Medulla oblongata (tissue), 1 donor: ENCODE measurements at regions not wholly inside any gene's neighbourhood (a gene's known extent, or its start where the extent isn't known, plus 50 kb on each side); places are given as distances from the start of the nearest gene placed in this dataset.

Experiments used
- DNase-seq: peaks from one replicate; pipeline ENCODE4 v3.0.0-alpha.2; 2015; ENCODE audit errors: extremely low spot score

DNA sequence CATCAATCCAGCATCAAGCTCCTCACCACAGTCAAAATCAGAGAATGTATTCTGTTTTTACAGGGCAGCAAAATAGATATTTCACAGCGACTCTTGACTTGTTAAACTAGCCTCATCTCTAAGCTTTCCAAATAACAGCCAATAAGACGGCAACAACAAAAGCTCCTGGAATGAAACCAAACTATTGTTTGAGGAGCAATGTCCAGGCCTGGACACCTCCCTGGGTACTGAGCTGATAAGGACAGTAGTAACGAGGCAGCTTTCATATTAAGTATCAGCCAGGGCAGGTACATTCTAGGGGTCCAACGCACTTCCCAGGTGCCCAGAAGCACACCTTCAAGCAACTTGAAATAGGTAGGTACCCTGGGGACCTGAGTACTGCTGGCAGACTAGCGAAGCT, 260.3 kb downstream of the ENC1 start:
- no peak for DNase-seq

DNA sequence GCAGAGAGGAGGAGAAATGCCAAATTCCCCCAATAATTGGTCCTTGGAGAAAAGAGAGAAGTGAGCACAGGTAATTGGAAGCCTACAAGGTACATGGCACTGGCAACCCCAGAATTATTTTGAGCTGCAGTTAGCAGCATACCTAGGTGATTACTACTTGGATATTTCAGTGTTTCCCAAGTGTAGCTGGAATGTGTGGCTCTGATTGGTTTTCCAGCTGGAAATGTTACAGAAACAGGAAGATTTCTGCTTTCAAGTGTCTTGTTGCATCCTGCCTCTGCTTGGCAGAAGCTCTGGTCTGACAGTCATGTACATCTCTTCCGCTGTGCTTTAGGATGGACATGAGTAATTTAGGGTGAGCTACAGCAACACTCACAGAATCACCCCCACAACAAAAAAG, 262.1 kb downstream of the ENC1 start:
- no peak for DNase-seq

- DNase-seq: no peak
Measured at GRCh38 chr5:74376187-74376586, 264.3 kb downstream of the ENC1 start.

- DNase-seq: no peak
Measured at GRCh38 chr5:74375271-74375670, 265.3 kb downstream of the ENC1 start.

DNA sequence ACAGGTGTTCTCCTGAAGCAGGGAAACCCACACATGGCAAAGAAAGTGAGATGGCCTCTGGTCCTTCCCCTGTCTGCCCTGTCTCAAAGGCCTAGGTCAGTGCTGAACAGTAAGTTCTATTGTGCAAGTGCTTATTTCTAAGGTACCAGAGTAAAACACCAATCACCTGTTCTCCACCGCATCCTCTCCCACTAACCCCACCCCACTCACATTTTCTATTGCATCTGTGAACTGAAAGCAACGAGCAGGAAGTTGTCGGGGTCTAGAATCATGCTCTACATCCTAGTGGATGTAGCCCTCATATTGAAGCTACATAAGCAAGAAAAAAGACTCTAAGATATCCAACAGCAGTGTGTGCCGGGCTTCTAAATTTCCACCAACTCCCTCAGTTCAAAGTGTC, 265.9 kb downstream of the ENC1 start:
- no peak for DNase-seq

- DNase-seq: no peak
Measured at GRCh38 chr5:74373076-74373475, 267.5 kb downstream of the ENC1 start.

DNA sequence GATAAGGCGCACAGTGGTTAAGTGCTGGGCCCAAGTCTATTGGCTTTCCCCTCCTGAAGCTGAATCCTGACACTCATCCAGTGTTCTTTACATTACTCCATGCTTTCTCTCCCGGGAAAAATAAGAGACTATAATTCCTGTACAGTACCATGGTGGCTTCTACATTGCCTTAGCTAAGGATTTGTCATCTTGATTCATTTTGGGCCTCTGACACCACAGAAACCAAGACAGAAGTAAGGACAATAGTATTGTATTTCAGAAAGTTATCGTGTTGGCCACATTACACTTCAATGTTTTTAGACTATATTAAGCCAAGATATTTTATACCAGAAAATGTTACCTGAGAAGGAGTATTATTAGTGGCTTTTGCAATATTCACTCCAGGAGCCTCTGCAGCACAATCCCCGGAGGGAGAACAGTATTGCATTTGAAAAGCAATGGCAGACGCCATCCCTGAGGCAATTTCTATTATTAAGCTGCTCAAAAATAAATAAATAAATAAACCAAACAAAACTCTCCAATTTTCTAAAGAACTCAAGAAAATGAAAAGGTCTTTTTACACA, 267.9 kb downstream of the ENC1 start:
- DNase-seq: no peak

DNA sequence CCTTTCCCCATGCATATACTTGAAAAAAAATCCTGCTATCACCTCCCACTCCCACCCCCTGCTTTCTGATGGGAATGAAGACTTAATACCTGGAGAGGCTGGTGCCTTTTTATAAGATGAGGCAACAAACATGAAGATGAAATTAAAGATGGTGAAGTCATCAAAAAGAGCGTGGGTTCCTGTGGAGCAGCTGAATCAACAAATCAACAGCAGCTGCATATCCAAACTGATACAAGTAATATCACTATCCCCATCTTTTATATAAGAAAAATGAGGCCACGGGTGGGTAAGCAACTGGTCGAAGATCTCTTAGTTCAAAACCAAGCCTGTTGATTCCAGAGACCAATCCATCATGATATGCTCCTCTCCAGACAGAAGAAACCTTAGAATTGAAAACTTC, 268.5 kb downstream of the ENC1 start:
- no peak for DNase-seq

- no peak for DNase-seq
Measured at GRCh38 chr5:74371621-74372020, 268.9 kb downstream of the ENC1 start.

DNA sequence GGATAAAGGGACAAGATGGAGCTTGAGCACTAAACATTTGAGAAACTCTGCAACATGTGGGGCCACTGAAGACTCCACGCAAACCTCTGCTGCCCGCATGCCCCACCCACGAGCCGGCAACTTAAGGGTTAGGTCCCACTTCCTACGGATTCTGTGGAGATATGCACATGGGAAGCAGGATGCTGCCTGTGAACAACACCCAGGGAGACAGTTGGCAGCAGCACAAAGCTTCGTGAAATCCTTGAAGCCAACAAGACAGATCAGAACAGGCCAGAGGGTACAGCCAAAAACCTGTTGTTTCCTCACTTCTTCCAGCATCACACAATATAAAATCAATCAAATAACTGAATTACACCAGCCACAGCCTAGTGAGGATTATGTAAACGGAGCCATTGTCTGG, 270.4 kb downstream of the ENC1 start:
- DNase-seq: no peak

GRCh38 chr5:74369173-74369572, 271.4 kb downstream of the ENC1 start:
- DNase-seq: no peak

GRCh38 chr5:74367934-74368333, 272.6 kb downstream of the ENC1 start:
- DNase-seq: no peak

DNA sequence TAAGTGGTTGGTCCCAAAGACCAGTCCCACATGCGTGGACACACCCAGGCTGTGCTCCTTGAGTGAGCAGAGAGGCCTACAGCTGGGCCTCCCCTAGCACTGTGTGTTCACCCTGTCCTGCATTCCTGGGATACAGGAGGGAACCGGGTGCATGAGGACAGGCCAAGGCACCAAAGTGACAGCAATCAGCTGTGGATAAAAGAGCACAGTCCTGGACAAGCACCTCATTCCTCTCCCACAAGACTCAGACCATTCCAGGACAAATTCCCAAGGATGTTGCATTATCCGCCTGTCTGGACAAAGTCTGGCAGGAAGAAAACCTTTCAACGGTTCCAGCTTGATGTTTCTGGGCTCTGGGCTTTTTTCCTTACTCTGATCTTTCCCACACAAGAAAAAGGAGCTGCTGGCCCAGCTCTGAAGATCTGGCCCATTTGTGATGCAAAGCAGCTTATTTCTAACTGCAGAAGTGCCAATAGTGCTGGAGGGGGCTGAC, 273.2 kb downstream of the ENC1 start:
- no peak for DNase-seq

GRCh38 chr5:74365723-74366122, 274.8 kb downstream of the ENC1 start:
- DNase-seq: no peak

DNA sequence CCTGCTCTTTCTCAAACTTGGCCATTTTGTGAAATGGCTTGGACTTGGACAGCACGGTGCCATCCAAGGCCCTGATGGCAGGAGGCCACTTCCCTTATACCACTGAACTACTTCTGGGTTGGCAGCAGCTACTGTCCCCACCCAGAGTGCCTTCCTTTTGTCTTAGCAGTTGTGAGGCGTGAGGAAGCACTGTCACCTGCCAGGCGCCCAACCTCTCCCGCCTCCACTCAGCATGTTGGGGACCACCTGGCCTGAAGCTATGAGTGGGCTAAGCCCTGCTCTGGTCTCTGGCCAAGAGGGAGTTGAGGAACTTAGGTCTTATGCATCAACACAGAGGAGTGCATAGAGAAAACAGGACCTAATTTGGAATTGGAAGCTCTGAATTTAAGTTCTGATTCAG, 276.0 kb downstream of the ENC1 start:
- no peak for DNase-seq

- DNase-seq: no peak
Measured at GRCh38 chr5:74363603-74364205, 276.8 kb downstream of the ENC1 start.

DNA sequence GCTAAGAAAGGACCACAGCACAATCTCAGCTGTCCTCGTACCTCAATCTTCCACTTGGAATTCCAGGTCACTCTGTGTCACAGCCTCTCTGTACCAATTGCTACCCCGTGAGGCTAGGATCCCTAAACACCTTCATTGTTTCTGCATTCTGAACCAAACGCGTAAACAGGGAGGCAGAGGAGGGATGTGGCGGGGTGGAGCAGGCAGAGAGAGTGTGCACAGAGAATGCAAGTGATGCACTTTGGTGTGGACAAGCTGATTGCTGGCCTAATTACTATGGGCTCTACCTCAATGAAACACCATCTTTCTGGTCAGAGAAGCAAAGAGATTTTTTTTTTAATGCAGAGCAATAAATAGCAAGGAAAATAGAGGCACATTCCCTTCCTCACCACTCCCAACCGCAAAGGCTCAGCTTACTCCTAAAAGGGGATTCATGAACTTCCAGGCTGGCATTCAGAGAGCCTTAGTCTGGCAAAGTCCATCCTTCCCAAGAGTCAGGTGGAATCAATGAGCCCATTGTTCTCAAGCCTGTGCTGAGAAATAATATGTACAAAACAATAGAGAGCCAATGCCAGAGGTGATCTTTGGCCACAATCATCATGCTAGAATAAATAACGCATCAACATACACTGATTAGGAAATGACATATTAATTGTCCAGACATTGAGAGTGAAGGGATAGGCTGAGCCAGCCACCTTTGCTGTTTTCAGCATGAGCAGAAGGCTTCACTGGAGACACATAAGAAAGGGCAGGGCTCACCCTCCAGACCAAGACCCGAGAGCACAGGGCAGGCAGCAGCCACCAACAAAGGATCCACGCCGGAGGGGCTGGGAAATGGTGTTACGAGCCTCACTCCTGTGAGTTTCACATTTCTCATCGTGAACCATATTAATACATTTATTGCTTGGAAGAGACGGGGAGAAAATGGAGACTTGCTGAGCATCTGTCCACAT, 278.8 kb downstream of the ENC1 start:
- no peak for DNase-seq

GRCh38 chr5:74360535-74361210, 279.9 kb downstream of the ENC1 start:
- DNase-seq: no peak

DNA sequence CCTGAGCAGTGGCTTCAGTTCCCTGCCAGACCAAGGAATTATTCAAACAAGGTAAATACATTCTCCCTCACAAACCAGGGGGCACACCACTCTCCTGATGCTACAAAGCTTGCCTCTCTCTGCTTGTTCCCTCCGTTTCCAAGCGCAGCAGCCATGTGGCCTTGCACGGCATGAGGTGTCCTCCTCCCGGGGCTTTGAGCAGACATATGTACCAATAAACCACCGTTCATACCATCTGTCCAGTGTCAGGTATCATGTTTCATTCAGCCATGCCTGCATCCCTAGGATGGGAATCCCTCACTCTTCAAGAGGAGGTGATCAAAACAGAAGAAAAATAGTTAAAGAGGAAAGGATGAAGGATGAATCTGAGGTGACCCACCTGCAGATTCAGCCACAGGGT, 282.7 kb downstream of the ENC1 start:
- no peak for DNase-seq

GRCh38 chr5:74356009-74356695, 284.4 kb downstream of the ENC1 start:
- DNase-seq: no peak

DNA sequence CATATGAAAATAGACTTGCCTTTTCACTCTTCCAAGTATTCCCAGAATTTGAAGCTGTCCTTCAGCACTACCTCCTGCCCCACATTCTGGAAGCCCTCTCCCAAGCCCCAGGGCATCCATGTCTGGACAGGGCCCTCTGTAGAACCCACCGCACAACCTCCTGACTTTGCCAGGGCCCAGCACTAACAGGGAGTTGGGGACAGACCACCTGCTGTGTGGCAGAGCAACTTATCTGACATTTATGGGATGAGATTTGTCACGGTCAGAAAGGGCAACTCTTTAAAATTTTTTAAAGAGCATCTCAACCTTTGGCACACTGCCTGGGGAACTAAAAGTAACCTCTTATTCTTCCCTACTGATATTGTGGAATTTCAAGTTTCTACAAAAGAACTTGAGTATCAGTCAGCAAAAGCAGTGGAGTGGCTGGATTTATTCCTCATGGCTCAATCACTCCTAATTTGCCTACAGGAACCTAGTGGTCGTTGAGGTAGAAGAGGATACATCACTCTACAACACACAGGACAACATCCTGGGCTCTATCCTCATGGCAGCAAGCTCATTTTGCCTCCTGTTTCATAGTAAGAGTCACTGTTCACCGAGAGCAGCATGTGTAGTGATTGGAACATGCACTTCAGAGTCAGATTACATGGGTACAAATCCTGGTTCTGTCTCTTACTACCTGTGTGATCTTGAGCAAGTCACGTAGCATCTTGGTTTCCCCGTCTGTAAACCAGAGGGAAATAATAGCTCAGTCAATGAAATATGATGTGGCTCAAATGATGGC, 285.3 kb downstream of the ENC1 start:
- DNase-seq: no peak
